DMS153 treated with DMSO at 0.1 percent for 48 hours (cell line): ENCODE measurements at regions not wholly inside any gene's neighbourhood (a gene's known extent, or its start where the extent isn't known, plus 50 kb on each side); places are given as distances from the start of the nearest gene placed in this dataset.

Experiments used
- DNase-seq: peaks from one replicate; lab custom pipeline; 2025; ENCODE audit not compliant: unreplicated experiment; lab: John Stamatoyannopoulos, UW

- DNase-seq = no peak
These were observed 75.3 kb upstream of the RIPOR2 start for GRCh38 chr6:25010902-25011625.

- no peak for DNase-seq
These were observed 76.9 kb upstream of the RIPOR2 start for GRCh38 chr6:25012657-25013056.

GRCh38 chr6:25013246-25013645 lies 77.5 kb upstream of the RIPOR2 start:
- no peak for DNase-seq

GRCh38 chr6:25014369-25014768 lies 78.6 kb upstream of the RIPOR2 start:
- DNase-seq = no peak

GRCh38 chr6:25014791-25015560 lies 79.2 kb upstream of the RIPOR2 start:
- peak; percentile 42 for DNase-seq

GRCh38 chr6:25016014-25016720 lies 80.4 kb upstream of the RIPOR2 start:
- no peak for DNase-seq

- no peak for DNase-seq
These were observed 81.7 kb upstream of the RIPOR2 start for GRCh38 chr6:25017486-25017885.

- peak; percentile 61 for DNase-seq
These were observed 82.3 kb upstream of the RIPOR2 start for GRCh38 chr6:25017932-25018567.

- no peak for DNase-seq
These were observed 82.8 kb upstream of the RIPOR2 start for GRCh38 chr6:25018568-25018954.

- no peak for DNase-seq
These were observed 86.4 kb upstream of the RIPOR2 start for GRCh38 chr6:25022140-25022553.

GRCh38 chr6:25023781-25024180 lies 88.0 kb upstream of the RIPOR2 start:
- DNase-seq = no peak

- no peak for DNase-seq
These were observed 89.1 kb upstream of the RIPOR2 start for GRCh38 chr6:25024821-25025220.

GRCh38 chr6:25025248-25025918 lies 89.6 kb upstream of the RIPOR2 start:
- DNase-seq = no peak

- DNase-seq = no peak
These were observed 90.2 kb upstream of the RIPOR2 start for GRCh38 chr6:25025919-25026301.

- DNase-seq = peak; percentile 41
These were observed 91.0 kb upstream of the RIPOR2 start for GRCh38 chr6:25026723-25027122.

- DNase-seq = peak; percentile 22
These were observed 91.6 kb upstream of the RIPOR2 start for GRCh38 chr6:25027221-25027916.

GRCh38 chr6:25028328-25028727 lies 92.6 kb upstream of the RIPOR2 start:
- no peak for DNase-seq

- no peak for DNase-seq
These were observed 97.2 kb upstream of the RIPOR2 start for GRCh38 chr6:25032934-25033333.

- DNase-seq = no peak
These were observed 98.7 kb upstream of the RIPOR2 start for GRCh38 chr6:25034431-25034921.

GRCh38 chr6:25035174-25035511 lies 99.4 kb upstream of the RIPOR2 start:
- no peak for DNase-seq
